NT2/D1 (cell line): ENCODE measurements at regions not wholly inside any gene's neighbourhood (a gene's known extent, or its start where the extent isn't known, plus 50 kb on each side); places are given as distances from the start of the nearest gene placed in this dataset.

Source experiments
- SUZ12 ChIP-seq: IDR thresholded peaks from 2 replicates; pipeline ENCODE4 v1.6.1; 2011; ENCODE audit not compliant: insufficient read length, insufficient read depth; ENCODE audit errors: extremely low read depth
- YY1 ChIP-seq: IDR thresholded peaks from 2 replicates; pipeline ENCODE4 v1.6.1; 2011; ENCODE audit not compliant: insufficient read length, insufficient read depth
- ZNF274 ChIP-seq: IDR thresholded peaks from 2 replicates; pipeline ENCODE4 v1.6.1; 2011; ENCODE audit warnings: mild to moderate bottlenecking, low read depth, low read length

DNA sequence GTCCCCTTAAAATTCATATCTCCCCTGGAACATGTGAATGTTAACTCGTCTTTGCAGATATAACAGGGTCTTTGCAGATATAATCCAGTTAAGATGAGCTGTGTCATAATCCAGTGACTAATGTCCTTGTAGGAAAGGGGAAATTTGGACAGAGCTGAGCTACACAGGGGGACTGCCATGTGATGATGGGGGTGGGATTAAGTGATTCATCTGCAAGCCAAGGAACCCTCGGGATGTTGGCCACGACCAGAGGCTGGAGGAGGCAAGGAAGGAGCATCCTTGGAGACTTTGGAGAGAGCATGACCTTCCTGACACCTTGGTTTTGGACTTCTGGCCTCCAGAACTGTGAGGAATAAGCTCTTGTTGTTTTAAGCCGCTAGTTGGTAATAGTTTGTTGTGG, 153.9 kb upstream of the PCBD1 start:
- TF ChIP-seq ZNF274 (no peak), YY1 (no peak), SUZ12 (no peak)
